ENCODE measurements at regions not wholly inside any gene's neighbourhood (a gene's known extent, or its start where the extent isn't known, plus 50 kb on each side); places are given as distances from the start of the nearest gene placed in this dataset.

- TF ChIP-seq GATA3 (IDR thresholded peaks at IDR 0.05; ENCODE audit: low read depth, low read length): no peak
- no peak for TF ChIP-seq GATA2 (IDR thresholded peaks at IDR 0.05; ENCODE audit: low read depth, low read length)
These were observed 975.1 kb downstream of the BCL11A start for GRCh38 chr2:59578349-59578748.
